HG03558 (cell line): ENCODE measurements at regions not wholly inside any gene's neighbourhood (a gene's known extent, or its start where the extent isn't known, plus 50 kb on each side); places are given as distances from the start of the nearest gene placed in this dataset.
"Not testable (repeated sequence)": the region's sequence is repeated elsewhere in the genome, so short reads cannot be mapped to it uniquely, and the experiment has no call there.

Experiments used
- ATAC-seq: cut with Tn5 transposase; IDR thresholded peaks from one replicate; pipeline ENCODE4 v1.9.1; 2021; ENCODE audit warnings: moderate number of reproducible peaks; ENCODE audit not compliant: unreplicated experiment; ENCODE audit errors: extremely low read depth

DNA sequence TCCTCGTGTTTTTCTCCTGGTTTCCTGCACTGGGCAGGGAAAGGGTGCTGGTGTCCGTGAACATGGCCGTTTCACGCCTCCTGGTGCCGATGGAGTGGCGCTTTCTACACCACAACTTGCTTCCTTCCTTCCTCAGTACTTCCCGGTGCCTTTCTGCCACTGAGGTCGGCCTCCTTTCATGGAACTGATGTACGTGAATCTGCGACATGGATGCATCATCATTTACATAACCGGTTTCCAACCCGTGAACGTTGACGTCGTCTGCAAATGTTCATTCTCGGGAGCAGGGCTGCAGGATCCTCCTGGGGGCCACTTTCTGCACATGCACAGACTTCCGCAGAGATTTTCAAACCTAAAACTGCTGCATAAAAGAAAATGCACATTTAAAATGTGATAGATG, 474.4 kb downstream of the BRD1 start:
- ATAC-seq: no peak

DNA sequence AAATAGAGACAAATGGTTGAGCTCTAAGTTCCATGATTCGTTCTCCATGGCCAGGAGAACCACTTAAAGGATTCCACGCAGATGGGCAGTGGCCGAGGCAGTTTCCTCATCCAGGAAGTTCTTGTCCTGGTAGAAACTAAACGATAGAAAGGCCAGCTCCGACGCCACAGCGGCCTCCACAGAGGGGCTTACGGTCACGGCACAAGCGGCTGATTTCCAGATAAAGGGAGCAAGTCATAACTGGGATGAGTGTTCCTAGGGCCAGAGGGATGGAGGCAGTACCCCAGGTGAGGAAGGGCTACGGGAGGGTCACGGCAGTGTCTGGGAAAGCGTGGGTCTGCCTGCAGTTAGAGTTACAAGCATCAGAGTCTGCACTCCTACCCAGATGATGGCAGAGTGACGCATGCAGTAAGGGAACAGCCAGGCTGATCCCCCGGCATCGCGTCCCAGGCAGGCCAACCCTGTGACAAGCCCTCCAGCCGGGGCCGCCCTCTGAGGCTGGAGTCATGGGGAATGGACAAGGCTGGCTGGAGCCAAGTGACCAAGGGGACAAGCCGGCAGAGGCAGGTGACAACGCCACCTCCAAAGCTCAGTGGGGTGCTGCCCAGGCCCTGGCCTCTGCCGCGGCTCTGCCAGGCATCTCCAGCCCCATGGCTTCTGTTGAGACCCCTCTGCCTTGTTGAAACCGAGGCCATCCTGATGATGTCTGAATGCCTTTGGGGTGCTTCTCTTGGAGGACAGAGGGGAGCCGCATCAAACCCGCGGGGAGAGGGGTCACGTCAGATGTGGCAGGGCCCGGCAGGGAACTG, 475.1 kb downstream of the BRD1 start:
- no peak for ATAC-seq

DNA sequence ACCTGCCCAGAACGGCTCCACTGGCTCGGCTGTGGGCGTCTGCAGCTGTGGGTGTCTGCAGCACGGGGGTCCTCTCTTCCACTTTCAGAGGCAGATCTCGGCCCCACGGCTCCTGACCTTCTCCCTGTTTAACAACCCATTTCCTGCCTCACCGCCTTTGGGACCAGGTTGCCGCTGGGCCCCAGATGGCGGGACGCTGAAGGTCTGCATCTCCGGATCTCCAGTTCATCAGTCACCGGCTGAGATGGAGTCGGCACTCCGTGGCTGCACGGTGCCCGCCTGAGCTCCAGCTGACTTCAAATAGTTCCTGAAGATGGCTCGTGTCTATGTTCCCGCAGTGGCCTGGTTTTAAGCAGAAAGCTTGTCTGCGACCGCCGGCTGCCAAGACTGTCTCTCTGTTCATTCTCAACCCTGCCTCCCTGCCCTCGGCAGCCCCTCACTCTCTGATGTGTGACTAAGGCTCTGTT, 475.9 kb downstream of the BRD1 start:
- ATAC-seq: no peak

DNA sequence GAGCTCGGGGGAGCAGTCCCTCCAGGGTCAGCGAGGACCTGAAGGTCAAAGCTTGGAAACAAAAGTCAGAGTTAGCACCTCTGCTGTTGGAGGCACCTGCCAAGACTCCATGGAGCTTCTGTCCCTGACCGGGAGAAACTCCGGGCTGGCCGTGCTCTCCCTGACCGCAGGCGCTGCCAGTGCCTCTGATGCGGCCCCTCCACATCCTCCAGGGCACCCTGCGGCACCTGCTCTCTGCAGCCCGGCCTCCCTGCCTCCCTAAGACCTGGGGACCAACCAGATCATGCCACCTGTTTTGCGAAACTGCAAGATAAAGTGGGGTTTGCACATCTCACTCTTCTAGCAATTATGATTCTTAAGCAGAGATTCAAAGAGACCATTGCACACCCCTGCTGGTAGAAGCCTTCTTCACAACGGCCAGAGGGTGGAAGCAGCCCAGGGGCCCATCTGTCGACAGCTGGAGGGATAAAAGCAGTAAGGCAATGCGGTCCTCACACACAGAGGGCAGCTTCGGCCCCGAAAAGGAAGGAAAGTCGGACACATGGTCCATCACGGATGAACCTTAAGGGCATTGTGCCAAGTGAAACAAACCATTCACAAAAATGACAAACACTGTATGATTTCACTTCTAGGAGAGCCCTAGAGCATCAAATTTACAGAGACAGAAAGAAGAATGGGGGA, 477.1 kb downstream of the BRD1 start:
- ATAC-seq: no peak

DNA sequence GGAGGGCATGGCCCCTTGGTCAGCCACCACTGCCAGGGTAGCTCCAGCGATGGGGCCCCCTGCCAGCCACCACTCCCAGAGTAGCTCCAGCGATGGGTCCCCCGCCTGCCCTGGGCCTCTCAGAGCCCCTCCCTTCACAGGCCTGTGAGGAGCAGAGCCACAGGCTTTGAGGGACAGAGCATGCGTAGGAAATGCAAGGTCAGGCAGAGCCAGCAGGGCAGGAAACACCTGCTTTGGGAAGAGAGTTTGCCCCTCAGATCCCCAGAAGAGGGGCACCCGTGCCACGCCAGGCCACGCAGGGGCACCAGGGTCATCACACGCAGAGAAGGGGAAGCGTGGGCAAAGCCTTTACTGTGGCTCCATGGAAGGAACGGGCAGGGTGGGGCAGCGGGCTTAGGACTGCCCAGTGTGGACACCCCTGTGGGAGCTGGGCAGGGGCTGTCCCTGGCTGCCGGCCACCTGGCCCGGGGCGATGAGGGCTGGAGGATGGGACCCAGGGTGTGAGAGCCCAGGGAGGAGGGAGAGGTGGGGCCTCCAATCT, 477.8 kb downstream of the BRD1 start:
- ATAC-seq: no peak

DNA sequence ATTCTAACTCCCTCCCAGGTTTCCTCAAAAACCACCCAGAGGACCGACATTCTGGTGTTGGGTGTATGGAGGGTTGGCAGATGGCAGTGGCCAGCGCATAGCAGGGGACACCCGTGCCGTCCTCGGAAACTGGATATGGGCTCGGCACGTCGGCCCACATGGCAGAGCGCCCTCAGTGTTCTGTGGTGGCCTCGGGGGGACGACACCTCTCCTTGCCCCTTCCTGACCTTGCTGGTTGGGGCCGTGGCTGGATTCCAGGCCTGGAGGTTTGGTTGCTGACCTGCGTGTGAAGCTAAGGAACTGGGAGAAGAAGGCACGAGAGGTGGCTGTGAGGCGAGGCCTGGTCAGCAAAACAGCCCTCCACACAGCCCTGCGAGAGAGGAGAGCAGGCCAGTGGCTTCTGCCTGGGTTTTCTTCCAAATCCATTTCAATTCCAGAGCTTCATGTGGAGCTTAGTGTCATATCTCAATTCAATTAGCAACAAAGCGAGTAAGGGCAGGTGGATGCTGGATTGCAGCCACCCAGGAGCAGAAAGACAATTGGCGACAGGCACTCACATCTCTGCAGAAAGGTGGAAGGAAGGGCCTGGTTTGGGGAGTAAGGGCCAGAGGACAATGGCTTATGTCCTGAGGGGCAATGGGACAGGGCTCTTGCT, 478.4 kb downstream of the BRD1 start:
- no peak for ATAC-seq

DNA sequence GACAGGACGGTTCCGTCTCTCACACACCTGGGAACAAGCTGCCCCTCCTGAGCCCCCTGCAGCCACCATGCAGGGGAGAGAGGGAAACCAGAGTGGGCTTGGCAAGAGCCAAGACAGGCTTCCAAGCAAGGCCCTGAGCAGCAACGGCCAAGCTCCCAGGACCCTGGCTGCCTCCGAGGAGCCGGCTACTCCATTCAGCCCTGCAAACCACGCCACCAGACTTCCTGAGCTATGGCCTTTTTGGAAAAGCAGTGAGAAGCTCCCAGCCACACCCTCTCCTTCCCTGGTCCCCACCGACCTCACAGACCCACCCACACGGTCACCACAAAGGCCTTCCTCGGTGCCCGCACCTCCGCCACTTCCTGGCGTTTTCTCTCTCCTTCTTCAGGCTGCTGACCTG, 479.0 kb downstream of the BRD1 start:
- no peak for ATAC-seq

DNA sequence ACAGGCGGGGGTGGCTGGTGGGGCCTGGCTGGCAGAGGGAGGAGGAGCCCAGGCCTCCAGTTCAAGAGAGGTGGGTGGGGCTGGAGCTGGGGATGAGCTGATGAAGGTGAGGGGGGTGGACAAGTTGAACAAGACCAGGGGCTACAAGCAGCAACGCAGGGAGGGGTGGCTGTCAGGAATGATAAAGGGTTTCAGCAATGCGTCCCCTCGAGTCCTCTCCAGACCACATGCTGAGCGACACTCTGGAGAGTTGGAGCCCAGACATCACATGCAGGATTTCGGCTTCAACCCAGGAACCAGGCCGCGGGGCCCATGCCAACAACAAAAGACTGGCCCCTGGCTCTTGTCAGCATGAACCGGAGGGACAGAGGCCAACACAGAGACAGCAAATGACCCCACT, 480.3 kb downstream of the BRD1 start:
- ATAC-seq: no peak

DNA sequence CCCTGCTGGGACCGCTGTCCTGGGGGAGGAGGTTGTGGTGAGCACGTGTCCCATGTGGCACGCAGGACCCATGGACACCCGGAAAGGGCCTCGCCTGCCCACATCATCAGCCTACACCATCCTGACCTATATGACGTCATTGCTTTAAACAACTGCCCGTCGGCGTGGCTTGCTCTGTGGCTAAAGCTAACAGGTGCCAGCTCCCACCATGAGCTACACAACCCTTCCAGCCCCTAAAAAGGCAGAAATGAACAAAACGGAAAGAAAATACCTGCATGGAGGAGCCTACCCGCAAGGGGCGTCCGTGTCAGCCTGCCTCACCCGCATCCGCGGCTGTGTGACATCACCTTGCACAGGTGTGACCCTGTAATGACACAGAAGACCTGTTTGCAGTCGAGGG, 481.8 kb downstream of the BRD1 start:
- ATAC-seq: no peak

DNA sequence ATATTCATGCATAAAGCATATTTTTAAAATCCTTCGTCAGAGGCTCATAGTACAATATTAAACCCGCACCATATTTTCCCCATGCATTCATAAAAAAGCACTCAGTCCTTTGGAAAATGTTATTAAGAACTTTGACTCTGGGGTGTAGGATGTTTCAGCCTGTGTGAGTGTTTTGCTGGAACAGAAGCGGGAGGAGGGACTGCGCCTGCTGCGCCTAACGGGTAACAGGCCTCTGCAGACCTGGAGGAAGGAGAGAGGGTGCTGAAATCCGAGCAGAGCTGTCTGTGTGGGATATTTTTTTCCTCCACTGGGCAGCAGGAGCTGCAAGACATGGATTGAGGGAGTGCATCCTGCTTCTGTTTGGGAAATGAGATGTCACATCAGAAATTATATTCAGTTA, 483.0 kb downstream of the BRD1 start:
- no peak for ATAC-seq

DNA sequence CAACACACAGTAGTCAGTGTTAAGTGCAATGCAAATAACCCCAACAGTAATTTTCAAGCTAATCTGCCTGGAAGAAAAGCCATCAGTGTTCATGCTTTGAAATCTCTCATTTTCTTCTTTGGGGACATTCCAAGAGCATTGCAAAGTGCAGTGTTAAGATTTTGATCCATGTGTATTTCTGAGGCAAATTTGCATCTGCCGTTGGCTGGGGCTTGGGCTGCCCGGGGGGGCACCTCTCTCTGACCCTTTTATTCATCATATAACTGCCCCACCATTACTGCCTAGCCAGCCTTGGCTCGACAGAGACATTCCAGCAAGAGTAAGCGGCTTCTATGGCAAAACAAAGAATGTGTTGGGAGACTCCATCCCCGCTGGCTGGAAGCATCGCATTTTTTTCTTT, 483.5 kb downstream of the BRD1 start:
- no peak for ATAC-seq

DNA sequence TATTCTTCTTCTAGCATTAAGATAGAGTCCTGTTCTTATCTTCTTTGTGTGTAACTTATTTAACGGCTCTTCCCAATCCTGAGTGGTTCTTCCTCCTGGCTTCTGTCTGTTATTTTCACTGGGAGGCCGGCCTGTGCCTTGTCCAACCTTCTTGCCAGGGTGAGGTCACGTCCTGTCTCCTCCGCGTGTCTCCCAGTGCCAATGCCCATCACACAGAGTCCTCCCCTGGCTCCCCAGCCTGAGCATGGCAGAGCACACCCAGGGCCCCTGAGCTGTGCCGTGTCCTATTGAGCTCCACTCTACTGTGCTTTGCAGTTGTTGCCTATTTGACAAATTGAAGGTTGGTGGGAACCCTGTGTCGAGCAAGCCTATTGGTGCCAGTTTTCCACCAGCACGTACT, 487.3 kb downstream of the BRD1 start:
- ATAC-seq: no peak

DNA sequence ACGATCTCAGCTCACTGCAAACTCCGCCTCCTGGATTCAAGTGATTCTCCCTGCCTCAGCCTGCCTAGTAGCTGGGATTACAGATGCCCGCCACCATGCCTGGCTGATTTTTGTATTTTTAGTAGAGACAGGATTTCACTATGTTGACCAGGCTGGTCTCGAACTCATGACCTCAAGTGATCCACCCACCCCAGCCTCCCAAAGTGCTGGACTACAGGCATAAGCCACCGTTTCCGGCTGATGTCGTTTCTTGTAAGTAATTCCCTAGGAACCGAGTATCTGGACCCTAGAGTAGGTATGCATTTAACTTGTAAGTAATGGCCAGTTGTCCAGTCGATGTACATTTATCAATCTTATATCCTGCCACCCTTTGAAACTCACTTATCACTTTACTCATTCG, 491.2 kb downstream of the BRD1 start:
- ATAC-seq: not testable (repeated sequence)

DNA sequence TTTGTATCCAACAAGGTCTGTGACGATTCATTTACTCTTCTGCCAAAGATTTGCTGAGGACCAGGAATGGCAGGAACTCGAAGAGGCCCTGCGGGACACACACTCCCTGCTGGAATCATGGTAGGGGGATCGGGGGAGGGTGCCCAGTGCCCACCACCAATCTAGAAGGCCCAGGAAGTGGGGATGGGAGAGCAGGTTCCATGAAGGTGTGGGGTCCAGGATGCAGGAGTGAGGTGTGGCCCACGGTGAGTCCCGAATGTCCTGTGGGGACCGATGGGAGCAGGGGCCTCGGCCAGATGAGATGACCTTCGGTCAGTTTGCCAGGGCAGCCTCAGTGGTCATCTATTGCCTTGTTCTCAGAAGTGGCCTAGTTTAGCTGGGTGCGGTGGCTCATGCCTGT, 492.7 kb downstream of the BRD1 start:
- ATAC-seq: no peak

DNA sequence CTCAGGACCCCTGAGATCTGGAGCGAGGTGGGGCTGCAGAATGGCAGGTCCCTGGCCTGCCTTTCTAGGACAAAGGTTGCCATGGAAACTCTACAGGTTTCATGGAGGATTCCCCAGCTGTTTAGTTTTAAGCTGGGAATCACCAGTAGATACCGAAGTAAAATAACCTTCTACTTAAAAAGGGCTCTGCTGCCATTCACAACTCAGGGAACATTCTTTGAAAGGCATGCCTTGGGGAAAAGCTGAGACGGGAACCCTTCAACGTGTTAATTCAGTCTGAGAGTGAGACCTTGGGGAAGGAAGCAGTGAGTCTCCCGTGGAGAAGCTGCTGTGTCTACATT, 493.3 kb downstream of the BRD1 start:
- no peak for ATAC-seq

DNA sequence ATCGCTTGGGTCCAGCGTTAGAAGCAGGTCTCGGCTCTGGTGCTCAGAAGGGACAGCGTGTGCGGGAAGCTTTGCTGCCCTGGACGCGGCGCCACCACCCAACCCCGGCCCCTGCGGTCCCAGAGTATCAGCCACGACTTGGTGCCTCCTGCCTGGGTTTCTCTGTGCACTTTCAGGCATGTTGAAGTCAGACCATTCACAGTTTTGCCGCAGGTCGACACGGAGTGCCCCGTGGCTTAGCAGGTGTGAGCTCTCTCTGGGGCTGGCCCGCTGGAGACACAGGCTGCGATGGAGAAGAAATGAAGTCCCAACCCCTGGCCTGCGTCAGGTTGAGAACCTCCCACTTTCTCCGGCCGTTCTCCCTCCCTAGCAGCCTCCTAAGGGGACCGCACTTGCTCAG, 494.5 kb downstream of the BRD1 start:
- ATAC-seq: no peak

DNA sequence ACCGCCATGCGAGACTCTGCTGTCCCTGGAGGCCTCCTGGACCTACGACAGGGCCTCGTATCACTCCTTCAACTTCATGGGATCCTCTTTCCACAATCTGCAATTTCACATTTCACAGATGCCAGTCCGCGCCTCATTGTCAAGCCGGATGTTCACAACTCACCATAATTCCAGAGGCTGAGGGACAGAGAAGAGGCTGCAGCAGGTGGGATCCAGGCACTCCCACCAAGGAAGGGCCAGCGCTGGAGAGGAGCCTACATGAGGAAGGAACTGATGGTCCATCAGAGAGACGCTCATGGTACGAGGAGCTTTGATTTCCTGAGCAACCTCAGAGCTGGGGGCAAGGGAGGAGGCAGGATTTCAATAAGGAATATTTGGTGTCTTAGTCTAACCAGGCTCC, 495.0 kb downstream of the BRD1 start:
- no peak for ATAC-seq

DNA sequence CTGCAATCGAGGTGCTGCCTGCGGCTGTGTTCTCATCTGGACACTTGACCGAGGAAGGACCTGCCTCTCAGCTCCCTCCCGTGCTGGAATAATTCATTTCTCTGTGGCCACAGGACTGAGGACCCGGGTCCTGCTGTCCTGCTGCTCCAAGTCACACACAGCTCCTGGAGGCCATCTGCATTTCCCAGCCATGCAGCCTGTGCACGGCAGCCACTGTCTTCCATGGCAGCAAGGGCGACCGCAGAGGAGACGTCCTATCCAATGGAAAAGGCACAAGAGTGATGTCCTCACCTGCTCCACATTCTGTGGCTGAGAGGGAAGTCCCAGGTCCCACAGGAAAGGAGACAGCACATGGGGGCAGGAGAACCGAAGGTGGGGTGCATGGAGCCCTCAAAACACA, 495.8 kb downstream of the BRD1 start:
- no peak for ATAC-seq

DNA sequence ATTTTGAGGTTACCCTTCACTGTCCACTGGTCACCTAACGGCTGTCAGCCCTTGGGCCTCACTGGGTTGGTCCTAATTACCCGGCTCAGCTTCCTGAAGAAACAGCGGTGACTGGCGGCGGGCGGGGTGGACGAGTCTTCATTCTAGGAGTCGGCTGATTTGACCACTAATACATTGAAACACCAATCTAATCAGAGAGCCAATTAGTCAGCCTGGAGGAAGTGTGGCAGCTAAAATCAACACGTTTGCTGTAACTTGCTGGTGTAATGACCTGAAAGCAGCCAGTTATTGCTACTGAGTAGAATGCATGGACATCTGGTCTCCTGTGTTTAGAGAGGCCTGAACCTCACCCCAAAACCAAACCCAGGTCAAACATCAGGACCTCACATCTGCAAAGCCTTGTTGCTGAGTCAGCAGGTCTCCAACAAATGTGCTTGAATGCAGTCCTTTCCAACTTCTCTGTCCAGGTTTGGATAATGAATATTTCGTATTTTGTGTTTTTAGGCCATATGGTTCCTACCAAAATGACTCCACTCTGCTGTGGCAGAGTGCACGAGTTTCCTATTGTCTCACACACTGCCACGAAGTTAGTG, 496.4 kb downstream of the BRD1 start:
- ATAC-seq: no peak

DNA sequence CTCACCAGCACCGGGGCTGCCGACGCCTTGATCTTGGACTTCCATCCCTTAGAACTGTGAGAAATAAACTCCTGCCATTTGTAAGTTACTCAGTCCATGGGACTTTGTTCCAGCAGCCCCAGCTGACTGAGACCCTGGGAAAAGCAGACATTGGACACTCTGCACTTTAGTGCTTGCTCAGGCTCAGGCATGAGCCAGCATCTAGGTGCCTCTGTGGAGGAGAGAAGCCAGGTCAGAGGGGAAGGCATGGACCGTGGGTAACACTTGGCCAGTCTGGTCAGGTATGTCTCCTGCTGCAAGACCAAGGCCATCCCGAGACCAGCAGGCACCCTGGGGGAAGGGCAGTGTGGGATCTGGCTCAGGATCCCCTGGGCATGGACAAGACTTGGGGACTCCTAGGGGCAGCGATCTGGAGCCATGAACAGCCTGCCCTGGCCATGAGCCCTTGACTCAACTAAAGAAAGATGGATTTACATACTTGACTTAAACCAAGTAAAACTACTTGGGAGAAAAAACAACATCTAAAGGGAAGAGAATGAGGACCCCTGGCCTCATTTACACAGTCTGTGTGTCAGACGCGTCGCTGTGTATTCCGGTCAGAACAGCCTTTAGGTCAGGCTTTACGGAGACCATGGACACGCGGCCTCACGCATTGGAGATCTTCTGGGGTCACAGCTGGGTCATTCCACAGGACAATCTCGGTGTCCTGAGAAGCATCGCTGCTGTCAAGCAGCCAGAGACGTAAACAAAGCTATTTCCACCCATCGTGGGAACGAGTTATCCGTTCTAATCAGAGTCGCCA, 497.1 kb downstream of the BRD1 start:
- no peak for ATAC-seq
